HG03469 (cell line): ENCODE measurements at regions not wholly inside any gene's neighbourhood (a gene's known extent, or its start where the extent isn't known, plus 50 kb on each side); places are given as distances from the start of the nearest gene placed in this dataset.

ENCODE experiments used
- ATAC-seq: cut with Tn5 transposase; IDR thresholded peaks from one replicate; pipeline ENCODE4 v1.9.1; 2021; ENCODE audit warnings: mild to moderate bottlenecking, moderate library complexity, moderate number of reproducible peaks; ENCODE audit not compliant: unreplicated experiment

- no peak for ATAC-seq
Observed at GRCh38 chr6:104229057-104229456, 630.7 kb downstream of the HACE1 start.

DNA sequence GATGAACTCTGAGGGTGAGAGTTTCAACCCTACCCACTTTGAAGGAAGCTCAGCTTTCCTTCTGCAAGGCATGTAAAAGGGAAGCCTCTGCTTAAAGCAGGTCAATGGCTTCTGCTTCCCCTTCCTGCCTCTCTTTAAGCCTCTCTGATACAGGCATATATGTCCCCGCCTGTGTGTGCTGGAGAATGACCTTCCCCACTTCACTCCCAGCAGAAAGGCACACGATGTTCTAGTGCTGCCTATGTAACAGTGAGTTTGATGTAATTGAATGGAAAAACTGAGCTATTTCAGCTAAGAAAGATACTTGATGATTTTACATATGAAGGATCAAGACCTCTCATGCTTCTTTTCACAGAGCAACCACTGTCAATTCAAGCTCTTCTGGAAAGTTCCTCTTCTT, 632.2 kb downstream of the HACE1 start:
- no peak for ATAC-seq

DNA sequence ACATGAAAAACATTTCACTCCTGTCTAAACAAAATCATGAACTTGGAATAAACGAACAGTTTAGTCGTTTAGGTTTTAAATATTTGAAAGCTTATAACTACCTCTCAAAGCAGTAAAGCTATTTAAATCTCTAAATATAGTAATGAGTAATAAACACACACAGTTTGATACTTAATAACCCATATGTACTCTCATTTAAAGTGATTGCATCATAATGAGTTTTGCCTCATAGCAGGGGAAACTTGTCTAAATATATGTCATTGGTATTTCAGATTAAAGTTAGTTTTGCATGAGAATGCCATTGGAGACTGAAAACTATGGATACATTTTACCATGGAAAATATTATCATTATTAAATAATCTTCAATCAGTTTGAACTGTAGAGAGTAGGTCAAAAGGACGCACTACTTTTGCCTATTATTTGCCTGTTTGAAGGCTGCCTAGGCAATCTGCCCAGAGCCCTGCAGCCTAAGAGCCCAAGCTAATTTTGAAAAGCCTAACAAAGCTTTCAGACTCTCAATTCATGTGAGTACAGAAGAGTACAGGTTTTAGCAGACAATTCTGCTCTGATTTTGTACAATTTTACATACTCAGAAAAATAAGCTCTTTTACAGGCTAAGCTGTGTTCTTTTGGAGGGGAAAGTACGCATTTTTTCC, 632.8 kb downstream of the HACE1 start:
- no peak for ATAC-seq

DNA sequence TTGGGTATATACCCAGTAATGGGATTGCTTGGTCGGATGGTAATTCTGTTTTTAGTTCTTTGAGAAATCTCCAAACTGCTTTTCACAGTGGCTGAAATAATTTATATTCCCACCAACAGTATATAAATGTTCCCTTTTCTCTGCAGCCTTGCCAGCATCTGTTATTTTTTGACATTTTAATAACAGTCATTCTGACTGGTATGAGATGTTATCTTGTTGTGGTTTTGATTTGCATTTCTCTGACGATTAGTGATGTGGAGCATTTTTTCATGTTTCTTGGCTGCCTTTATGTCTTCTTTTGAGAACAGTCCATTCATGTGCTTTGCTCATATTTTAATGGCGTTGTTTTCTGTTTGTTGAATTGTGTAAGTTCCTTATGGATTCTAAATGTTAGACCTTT, 641.6 kb downstream of the HACE1 start:
- no peak for ATAC-seq

- ATAC-seq, result no peak
Observed at GRCh38 chr6:104214901-104215300, 644.8 kb downstream of the HACE1 start.

GRCh38 chr6:104212977-104213668, 646.6 kb downstream of the HACE1 start:
- no peak for ATAC-seq

DNA sequence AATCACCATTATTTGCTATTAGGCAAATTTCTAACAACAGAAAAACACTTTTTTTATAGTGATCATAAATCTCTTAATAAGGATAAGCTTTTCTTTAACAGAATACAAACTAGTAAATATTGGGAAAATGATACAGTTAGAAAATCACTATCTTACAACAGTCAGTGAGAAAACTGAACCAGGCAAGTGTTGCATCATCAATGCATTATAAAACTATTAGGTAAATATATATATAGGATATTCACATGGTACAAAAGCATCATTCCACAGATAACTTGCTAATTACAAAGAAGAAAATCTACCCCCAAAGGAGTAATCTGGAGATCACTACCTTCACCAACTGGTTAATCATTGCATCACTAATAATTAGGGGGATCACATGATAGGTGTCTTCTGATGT, 652.1 kb downstream of the HACE1 start:
- ATAC-seq, result no peak

DNA sequence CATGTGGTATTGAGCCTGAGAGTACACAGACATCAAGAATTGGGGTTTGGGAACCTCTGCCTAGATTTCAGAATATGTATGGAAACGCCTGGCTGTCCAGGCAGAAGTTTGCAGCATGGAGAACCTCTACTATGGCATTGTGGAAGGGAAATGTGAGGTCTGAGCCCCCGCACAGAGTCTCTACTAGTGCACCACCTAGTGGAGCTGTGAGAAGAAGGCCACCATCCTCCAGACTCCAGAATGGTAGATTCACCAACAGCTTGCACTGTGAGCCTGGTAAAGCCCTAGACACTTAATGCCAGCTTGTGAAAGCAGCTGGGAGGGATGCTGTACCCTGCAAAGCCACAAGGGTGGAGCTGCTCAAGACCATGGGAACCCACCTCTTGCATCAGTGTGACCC, 658.2 kb downstream of the HACE1 start:
- ATAC-seq, result no peak

- ATAC-seq, result no peak
Observed at GRCh38 chr6:104187616-104188015, 672.1 kb downstream of the HACE1 start.

- no peak for ATAC-seq
Observed at GRCh38 chr6:104186831-104187230, 672.9 kb downstream of the HACE1 start.

- no peak for ATAC-seq
Observed at GRCh38 chr6:104183816-104184435, 675.8 kb downstream of the HACE1 start.

DNA sequence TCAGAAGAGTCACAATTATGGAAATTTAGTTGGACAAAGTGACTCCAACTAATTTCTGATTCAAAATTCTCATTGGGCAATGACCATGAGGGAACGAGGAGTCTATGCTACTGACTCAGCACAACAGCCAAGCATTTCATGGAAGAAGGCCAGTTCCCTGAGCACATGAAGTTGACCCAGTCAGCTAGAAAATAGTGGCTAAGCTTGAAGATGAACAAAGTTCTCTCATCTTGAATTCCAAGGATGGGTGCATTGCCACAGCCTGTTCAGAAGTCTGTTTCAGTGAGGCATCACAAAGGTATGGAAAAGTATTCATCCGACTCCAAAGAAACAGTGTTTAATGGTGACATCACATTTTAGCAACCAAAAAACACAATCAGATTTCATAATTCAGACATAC, 676.9 kb downstream of the HACE1 start:
- ATAC-seq, result no peak

DNA sequence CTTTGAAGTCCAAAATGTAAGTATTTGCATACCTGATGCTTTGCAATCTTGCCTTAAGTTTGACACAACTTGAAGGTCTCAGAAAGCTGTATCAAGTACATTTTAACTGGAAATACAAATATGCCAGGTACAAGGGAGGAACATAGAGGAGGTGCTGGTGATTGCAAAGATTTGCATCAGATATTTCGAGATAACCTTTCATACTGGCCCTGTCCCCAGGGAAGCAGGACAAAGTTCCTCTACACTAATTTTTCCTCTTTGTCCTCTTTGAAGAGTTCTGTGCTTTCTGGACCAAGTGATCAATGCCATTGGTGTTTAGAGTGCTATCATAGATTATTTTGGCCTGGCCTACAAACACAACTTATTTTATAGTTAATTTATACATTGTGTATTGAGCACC, 686.1 kb downstream of the HACE1 start:
- ATAC-seq, result no peak

GRCh38 chr6:104170401-104170800, 689.3 kb downstream of the HACE1 start:
- no peak for ATAC-seq

DNA sequence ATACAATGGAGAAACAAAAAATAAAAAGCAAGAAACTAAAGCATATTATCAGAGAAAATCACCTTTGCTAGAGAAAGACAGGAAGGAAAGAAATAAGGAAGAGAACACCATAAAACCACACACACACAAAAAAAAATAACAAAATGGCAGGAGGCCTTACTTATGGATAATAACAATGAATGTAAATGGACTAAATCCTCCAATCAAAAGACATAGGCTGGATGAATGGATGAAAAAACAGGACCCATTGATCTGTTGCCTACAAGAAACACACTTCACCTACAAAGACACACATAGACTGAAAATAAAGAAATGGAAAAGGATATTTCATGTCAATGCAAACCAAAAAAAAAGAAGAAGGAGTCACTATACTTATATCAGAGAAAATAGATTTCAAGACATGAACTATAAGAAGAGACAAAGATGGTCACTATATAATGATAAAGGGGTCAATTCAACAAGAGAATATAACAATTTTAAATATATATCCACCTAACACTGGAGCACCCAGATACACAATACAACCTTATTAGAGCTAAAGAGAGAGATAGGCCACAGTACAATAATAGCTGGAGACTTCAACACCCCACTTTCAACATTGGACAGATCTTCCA, 693.6 kb downstream of the HACE1 start:
- ATAC-seq, result no peak

GRCh38 chr6:104162036-104162669, 697.6 kb downstream of the HACE1 start:
- no peak for ATAC-seq

- no peak for ATAC-seq
Observed at GRCh38 chr6:104159045-104159618, 700.6 kb downstream of the HACE1 start.

GRCh38 chr6:104143757-104144156, 716.0 kb downstream of the HACE1 start:
- ATAC-seq, result no peak

- no peak for ATAC-seq
Observed at GRCh38 chr6:104134876-104135275, 724.8 kb downstream of the HACE1 start.

DNA sequence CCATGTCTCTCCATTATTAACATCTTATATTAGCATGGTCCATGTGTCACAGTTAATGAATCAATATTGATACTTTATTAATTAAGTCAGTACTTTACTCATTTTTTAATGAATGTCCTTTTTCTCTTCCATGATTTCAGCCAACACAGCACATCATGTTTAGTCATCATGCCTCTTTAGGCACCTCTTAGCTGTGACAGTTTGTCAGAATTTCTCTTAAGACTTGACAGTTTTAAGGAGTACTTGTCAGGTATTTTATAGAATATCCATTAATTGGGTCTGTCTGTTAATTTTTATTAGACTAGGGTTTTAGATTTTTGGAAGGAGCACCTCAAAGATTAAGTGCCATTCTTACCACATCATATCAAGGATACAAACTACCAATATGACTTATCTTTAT, 729.4 kb downstream of the HACE1 start:
- no peak for ATAC-seq
